GM19351 (cell line): ENCODE measurements at regions not wholly inside any gene's neighbourhood (a gene's known extent, or its start where the extent isn't known, plus 50 kb on each side); places are given as distances from the start of the nearest gene placed in this dataset.
"Not testable (repeated sequence)": the region's sequence is repeated elsewhere in the genome, so short reads cannot be mapped to it uniquely, and the experiment has no call there.

Experiments
- ATAC-seq: cut with Tn5 transposase; IDR thresholded peaks from one replicate; pipeline ENCODE4 v1.9.1; 2021; ENCODE audit warnings: mild to moderate bottlenecking, moderate library complexity; ENCODE audit not compliant: unreplicated experiment

DNA sequence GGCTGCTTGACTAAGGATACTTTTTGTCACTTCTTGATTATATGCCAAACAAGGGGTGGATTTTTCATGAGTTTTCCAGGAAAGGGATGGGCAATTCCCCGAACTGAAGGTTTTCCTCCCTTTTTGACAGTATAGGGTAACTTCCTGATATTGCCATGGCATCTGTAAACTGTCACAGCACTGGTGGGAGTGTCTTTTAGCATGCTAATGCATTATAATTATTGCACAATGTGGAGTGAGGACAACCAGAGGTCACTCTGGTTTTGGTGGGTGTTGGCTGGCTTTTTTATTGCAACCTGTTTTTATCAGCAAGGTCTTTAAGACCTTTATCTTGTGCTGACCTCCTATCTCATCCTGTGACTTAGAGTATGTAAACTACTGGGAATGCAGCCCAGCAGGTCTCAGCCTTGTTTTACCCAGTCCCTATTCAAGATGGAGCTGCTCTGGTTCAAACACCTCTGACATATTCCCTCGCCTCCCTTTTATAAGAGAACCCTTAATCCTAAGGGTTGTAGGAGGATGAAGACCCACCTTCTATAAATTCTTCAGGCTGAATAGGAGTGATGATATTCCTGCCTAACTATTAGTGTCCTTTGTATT, 471.2 kb downstream of the ATP23 start:
- no peak for ATAC-seq

DNA sequence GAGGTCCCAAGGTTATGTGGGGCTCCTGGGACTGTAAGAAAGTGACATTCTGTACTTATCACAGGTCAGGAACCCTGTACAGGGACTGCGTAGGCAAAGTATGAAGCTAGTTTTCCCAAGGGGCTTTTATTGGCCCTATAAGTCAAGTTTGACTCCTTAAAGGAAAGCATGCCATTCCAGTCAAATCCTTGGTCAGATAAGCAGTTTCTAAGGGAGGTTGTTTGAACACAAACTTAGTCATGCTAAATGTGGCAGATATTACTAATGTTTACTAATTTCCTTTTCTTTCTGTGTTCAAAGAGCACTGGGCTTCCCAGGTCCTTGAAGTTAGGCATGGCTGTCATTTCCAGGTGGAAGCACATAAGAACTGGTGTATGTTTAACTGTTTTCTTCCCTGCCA, 472.4 kb downstream of the ATP23 start:
- no peak for ATAC-seq

DNA sequence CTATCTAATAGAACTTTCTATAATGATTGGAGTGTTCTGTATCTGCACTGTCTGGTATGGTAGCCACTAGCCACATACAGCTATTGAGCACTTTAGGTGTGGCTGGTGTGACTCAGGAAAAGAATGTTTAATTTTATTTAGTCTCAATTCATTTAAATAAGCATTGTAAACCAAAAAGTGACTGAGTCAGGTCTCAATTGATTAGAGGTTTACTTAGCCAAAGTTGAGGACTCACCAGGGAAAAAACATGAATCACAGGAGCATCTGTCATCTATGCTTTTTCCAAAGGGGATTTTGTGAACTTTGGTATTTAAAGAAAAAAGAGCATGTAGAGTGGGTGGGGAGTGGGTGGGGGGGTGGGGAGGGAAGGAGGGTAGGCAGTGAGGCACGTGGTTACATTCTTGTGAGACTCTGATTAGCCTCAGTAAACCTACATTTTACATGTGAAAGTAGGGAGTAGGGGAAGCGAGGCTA, 473.1 kb downstream of the ATP23 start:
- ATAC-seq: no peak

DNA sequence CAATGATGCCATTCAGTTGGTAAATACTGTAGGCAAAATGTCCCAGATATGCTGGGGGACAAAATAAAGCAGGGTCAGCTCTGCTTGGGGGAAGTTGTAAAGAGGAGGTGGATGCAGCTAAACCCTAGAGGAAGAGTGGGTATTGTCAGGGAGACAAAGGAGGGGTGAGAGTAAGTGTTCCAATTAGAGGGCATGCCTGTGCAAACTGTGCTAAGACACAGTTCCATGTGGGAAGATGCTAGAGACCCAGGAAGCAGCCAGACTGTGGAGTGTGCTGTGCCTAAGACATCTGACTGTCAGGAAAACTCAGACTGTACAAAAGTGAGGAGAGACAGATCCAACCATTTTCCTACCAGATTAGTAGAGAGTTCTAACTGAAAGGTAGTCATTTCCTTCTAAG, 474.3 kb downstream of the ATP23 start:
- no peak for ATAC-seq

DNA sequence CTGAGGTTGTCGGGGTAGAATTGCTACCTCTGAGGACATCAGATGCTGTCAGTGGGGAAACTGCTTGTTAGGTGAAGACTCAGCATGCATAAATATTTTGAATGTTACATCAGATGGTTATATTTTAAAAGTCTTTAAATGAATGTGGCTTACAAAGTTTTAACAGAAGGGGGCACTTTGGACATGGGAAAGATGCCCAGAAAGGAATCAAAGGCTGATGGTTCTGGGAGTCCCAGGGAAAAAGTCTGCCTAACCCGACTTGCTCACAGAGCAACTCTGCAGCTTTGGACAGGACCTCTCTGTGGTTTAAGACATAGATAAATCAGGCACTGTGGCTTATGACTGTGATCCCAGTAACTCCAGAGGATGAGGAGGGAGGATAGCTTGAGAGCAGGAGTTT, 474.9 kb downstream of the ATP23 start:
- no peak for ATAC-seq

DNA sequence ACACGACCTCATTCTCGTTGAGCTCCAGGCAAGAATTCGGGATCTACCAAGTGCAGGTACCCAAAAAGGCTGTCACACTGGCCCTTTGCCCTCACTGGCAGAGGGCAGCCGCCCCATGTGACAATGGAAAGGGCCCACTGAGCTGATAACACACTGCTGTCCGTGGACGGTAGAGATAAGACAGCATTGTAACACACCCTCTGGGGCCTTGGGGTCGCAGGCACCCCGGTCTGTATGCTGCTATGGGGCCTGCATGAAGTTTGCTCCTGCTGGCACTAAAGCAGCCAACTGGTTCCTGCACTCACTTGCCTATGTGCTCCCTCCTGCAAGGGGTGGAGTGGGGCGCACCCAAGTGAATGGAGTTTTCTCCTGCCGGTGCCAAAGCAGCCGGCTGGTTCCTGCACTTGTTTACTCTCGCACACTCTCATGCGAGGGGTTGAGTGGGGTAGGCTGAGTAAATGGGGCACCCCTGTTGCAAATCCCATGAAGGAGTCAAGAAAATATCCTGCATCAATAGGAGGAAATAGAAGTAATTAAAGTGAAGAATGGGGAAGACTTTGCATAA, 477.9 kb downstream of the ATP23 start:
- ATAC-seq: no peak

DNA sequence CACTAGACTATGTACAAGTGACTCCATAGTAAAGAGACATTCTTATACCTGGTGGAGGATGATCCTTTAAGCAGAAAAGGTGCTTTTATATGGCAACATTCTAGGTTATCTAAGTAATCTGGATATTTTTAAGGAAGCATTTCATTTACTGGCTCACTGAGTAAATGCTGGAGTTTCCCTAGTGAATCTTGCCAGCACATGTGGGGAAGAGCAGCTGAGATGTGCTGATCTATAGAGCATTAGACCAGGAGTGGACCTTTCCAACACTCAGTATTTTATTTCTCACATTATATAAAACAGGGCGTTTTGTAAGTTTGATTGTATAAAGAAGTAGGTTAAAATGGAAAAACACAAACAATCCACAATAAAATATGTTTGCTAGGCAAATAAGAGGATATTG, 478.5 kb downstream of the ATP23 start:
- ATAC-seq: no peak

DNA sequence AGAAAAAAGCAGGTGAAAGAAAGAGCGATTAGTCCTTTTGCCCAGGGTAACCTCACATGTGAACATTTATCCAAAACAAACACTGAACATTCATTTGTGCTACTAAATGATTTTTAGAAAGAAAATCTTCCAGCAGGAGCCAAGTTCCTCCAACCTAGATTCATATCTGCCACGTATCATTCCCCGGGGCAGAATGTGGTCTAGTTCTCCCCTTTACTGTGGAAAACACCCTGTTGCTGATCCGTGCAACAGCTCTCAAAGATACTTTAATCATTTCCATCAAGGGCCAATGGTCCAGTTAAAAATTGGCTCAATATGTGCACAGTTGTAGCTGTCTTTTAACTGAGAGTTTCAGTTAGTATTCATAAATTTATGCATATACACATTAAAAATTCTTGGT, 479.1 kb downstream of the ATP23 start:
- ATAC-seq: no peak

DNA sequence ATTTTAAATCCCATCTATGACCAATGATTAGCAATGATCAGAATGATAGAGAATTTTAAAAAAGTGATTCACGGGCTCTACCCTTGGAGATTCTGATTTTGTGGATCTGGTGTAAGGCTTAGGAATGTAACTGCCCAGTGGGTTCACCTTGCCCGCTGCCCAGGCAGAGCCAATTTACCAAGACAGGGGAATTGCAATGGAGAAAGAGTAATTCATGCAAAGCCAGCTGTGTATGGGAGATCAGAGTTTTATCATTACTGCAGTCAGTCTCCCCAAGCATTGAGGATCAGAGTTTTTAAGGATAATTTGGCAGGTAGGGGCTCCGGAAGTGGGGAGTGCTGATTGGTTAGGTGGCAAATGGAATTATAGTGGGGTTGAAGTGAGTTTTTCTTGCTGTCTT, 480.6 kb downstream of the ATP23 start:
- ATAC-seq: no peak

DNA sequence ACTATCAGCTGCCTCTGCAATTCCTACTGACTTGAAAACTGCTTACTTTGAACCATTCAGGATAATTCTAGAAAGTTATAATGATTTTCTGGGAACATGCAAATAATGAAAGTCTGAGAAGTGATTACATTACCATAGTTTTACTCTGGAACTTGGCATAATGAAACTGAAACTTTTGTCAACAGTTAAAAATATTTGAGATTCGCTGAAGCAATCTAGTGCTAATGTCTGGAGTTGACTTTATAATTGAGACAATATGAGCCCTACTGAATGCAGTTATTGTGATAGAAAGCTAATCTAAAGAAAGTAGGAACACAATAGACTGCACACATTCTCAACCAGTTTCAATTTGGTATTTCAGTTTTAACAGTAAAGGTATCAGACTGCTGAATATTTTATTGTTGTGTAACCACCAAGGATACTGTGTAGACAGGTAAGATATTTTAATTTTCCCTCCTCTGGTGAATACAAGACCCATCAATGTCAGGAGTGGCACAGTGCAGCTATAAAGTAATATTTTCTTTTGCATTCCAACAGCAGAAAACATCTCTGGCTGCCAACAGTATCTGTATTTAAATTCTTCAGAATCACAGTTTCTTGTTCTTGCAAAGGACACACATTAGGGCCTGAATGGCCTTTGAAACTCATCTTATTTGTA, 483.5 kb downstream of the ATP23 start:
- ATAC-seq: peak; percentile 40

DNA sequence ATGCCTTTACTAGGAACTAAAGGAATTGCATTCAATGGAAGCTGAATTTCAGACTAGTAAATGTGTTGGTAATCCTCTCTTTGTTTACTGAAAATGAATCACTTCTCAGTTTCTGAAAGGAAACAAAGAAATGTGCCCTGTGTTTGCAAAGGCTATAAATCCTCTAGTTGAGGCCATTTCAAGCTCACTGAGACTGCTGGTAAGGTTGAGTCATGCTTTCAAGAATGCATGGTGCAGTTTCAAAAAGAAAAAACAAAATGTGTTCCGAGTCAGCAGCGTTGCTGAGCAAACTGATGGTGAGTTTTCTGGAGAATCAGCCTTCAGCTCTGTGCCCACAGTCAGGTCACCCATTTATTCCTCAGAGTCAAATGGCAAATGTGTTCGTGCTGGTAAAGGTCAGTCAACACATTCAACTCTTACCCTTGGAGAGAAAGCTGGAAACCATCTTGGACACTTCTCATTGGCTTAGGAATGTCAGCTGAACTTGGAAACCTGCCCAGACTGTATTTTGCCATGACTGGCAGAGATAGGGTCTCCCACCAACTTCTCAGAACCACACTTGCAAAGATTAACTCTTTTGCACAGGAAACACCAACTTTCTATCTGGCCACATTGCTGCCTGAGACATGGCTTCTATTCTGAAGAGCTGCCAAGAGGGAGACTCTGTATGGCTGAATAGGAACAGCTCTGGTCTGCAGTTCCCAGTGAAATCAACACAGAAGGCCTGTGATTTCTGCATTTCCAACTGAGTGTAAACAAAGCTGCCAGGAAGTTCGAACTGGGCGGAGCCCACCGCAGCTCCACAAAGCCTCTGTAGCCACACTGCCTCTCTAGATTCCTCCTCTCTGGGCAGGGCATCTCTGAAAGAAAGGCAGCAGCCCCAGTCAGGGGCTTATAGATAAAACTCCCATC, 484.4 kb downstream of the ATP23 start:
- peak; percentile 90 for ATAC-seq

DNA sequence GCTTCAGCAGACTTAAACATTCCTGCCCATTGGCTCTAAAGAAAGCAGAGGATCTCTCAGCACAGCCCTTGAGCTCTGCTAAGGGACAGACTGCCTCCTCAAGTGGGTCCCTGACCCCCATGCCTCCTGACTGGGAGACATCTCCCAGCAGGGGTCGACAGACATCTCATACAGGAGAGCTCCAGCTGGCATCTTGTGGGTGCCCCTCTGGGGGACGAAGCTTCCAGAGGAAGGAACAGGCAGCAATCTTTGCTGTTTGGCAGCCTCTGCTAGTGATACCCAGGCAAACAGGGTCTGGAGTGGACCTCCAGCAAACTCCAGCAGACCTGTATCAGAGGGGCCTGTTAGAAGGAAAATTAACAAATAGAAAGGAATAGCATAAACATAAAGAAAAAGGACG, 485.1 kb downstream of the ATP23 start:
- ATAC-seq: not testable (repeated sequence)

DNA sequence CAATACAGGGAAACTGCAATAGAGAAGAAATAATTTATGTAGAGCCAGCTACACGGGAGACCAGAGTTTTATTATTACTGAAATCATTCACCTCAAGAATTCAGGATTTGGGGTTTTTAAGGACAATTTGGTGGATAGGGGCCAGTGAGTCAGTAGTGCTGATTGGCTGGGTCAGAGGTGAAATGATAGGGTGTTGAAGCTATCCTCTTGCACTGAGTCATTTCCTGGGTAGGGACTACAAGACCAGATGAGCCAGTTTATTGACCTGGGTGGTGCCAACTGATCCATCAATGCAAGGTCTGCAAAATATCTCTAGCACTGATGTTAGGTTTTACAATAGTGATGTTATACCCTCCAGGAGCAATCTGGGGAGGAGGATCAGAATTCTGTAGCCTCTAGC, 486.3 kb downstream of the LRIG3 start:
- ATAC-seq: no peak

DNA sequence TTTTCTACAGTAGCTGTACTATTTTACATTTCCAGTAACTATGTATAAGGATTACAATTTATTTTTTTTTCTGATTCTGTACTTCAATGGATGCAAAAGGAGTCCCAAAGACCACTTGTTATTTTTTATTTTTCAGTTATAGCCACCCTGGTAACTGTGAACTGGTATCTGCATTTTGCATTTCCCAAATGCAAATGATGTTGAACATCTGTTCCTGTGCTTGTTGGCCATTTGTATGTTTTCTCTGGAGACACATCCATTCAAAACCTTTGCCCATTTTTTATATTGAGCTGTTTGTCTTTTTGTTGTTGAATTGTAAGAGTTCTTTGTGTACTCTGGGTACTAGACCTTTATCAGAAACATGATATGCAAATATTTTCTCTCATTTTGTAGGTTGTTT, 485.6 kb downstream of the LRIG3 start:
- ATAC-seq: no peak

DNA sequence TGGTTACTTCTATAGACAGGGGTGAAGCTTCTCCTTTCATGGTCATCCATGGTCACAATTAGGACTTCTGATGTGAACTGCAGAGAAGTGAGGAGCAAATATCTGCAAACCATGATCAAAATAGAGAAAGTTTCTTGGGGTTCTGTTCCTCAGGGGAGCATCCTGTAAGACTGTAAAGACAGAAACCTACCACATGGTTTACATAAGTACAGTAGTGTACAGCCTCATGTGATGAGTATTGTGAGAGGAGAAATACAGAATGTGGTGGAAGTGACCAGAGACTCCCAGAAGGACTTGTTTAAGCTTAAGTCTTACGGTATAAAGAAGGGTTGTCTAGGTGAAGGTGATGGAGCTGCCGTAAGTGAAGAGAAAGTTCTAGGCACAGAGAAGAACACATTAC, 484.7 kb downstream of the LRIG3 start:
- peak; percentile 66 for ATAC-seq

DNA sequence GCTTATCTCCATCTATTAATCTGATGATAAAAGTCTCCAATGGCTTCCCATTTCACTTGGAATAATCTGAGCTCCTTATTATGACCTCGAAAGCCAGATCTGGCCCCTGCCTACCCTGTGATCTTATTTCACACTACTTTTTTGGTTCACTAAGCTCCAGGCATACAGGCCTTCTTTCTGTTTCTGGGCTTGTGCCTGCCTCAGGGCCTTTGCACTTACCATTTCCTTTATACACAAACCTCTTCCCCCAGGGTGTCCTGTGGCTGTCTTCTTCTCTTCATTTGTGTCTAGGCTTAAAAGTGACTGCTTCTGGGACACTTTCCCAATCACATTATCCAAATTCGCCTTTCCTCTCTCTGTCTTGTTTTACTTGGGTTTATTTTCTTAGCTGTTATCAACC, 478.8 kb downstream of the LRIG3 start:
- ATAC-seq: no peak

DNA sequence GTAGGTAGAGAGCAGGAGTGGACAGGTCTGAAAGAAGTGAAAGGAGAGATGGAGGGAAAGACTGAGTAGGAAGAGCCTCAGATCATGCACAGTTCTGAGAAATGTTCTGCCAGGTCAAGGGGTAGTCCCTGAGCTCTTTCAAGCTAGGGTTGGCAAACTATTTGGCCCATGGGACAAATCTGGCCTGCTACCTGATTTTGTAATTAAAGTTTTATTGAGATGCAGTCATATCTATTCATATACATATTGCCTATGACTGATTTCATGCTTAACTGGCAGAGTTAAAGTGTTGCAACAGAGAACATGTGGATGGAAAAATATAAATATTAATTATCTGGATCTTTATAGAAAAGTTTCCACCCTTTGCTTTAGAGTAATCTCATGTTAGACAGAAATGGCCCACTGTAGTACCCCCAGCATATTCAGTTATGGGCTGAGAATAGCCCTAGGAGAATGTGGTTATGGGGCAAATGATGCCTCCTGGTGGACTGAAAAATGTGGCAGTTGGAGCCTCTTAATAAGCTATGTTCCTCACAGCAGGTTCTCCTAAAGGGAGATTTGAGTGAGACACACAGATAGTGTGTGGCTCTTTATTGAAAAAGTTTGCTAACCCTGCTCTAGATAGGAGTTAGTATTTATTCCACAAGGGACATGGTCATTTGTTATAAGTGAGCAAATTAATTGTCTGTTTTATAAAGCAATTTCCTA, 476.9 kb downstream of the LRIG3 start:
- peak; percentile 76 for ATAC-seq

DNA sequence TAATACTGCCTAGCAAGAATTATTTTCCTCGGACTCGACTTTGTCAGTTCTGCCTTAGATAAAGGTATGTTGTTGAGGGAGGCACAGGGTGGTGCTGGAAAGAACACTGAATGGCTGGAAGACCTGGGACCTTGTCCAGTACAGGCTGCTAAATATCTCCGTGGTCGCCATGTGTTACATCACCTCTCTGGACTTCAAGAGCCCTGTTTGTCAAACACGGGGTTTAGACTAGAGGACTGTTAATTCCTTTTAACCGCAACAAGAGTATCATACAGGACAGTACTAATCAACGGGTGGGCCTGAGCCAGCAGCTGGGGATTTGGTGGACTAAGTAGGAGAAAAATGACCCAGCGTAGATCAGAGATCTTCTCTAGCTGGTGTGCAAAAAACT, 476.3 kb downstream of the LRIG3 start:
- no peak for ATAC-seq

DNA sequence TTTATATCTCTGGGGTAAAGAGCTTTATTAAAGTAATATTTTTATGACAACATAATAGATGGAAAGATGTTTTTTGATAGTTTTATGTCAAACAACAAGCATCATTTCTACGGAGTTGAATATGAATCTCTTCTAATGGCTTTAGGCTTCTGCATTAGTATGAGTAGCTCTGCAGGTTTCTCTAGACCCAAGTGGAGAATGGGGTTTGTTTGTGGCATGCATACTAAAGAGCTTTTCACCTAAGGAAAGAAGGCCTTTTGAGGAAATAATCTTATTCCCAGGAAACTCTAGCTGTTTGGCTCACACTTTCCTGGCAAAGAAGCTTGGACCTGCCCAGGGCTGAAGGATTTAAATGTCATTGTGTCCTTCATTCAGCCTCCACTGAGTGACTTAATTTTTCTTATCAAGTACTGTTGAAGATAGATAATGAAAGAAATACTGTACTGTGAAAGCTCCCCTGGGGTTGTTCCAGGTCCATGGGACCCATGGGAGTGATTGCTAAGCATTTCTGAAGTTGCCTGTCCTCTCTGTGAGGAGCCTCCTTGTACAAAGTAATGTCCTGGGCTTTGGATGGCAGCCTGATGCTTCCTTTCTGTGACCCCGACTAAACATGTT, 469.3 kb downstream of the LRIG3 start:
- ATAC-seq: no peak

DNA sequence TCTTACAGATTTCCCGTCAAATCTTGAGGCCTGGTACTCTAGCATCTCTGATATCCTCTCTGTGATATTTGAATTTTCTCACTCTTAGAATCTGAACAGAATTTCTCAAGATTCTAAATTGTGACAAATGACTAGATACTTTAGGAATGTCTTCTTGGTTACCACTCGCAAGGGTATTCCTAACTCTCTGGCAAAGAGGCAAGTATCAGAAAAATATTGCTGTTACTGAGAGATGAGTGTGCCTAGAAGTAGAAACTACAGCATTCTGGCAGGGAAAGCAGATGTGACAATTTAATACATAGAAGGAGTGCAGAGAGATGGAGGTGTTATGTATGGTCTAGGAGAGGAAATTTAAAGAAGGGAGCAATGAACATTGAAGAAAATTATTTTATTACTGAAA, 467.8 kb downstream of the LRIG3 start:
- no peak for ATAC-seq

DNA sequence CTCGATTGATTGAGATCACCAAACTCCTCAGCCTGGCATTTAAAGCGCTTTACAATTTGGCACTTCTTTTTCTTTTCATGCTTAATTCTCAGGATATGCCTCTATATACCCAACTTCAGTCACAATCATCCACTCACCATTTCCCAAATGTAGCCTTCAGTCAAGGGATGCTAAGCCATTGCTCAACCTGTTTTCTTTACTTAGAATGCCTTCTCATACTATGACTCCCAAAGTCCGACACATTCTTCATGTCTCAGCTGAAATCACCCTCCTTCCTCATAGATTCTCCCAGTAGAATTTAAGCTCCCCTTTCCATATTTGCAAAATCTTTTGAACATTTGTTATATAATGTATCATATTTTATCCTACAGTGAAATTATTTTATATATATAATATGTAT, 467.0 kb downstream of the LRIG3 start:
- ATAC-seq: no peak
